Occipital lobe (tissue), 1 donor: ENCODE measurements at regions not wholly inside any gene's neighbourhood (a gene's known extent, or its start where the extent isn't known, plus 50 kb on each side); places are given as distances from the start of the nearest gene placed in this dataset.

Experiments
- DNase-seq: peaks from one replicate; lab custom pipeline; 2025; lab: John Stamatoyannopoulos, UW

- DNase-seq = no peak
Observed at GRCh38 chrY:15402451-15402850, 878.1 kb downstream of the NLGN4Y start.

DNA sequence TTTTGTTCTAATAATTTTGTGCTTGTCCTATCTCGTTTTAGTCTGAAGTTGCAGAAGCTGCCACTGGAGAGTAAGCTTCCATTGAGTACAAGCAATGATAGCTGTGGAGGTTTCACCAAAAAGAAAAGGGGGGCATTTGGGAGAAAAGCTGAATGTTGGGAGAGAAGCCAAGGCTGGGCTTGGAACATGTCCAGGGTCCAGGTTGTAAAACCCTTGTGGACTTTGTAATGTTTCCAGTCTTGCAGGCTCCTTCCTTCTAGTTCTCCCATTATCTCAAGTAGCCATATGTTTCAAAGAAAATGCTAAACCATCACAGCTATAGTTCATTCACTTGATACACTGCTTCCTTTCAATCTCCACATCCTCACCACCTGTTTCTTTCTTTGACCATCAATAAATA, 880.2 kb downstream of the NLGN4Y start:
- no peak for DNase-seq

GRCh38 chrY:15415165-15415564, 890.8 kb downstream of the NLGN4Y start:
- DNase-seq = no peak

GRCh38 chrY:15418613-15419012, 894.3 kb downstream of the NLGN4Y start:
- DNase-seq = no peak

- peak; percentile 0 for DNase-seq
Observed at GRCh38 chrY:15424665-15425132, 900.4 kb downstream of the NLGN4Y start.

GRCh38 chrY:15440021-15440695, 915.8 kb downstream of the NLGN4Y start:
- DNase-seq = no peak

DNA sequence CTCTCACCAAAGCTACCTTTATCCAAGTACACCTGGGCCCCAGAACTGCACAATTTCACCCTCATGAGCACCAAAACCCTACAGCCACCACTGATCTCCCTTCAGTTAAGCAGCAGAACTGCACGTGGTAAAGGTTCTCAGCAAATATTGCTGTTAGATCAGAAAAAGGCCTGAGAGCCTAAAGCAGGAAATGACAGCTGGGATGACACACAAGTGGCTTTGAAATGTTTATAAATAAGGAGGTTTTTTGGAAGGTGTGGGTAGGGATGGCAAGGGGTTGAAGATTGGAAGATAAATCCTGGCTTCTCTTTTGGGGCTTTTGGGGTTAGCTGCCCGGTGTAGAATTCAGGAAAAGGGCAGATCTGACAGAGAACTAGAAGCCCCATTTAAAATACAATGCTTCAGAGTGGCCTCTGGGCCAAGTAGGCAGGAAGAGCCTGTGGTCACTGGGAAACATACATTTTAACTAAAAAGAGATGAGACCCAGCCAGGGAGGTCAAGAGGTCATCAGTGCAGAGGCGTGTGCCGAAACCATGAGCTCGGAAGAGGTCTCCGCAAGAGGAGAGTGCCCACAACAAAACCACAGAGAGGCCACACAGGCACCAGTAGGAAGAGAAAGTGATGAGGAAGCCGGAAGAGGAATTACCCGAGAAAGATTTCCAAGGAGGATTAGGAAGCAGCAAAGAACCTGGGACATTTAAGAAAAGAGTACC, 916.5 kb downstream of the NLGN4Y start:
- DNase-seq = no peak

DNA sequence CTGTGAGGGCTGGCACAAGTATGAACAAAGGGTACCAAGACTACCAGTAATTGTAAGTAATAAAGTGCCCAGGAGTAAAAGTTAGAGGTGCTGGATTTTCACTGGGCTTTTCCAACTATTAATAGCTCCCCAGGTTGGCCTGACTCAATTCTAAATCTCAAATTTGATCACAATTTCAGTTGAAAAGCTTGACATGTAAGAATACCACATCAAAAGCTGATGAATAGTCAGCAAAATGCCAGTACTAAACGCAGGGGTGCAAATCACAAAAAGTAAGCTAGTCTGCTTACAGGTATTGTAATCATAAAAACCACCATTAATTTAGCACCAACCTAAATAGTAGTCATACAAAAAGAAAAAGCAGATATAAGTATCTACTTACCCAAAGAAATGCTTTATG, 917.5 kb downstream of the NLGN4Y start:
- no peak for DNase-seq

GRCh38 chrY:15445871-15446270, 921.5 kb downstream of the NLGN4Y start:
- DNase-seq = no peak

- DNase-seq = no peak
Observed at GRCh38 chrY:15446861-15447260, 922.5 kb downstream of the NLGN4Y start.

DNA sequence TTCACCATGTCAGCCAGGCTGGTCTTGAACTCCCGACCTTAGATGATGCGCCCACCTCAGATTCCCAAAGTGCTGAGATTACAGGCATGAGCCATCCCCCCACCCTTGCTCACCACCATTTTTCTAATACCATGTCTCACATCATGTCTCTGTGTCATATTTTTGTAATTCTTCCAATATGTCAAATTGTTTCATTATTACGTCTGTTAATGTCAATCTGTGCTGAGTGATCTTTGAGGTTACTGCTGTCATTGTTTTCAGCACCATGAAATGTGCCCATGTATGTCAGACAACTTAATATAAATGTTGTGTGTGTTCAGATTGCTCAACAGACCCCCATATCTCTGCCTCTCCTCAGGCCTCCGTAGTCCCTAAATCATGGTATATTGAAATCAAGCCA, 923.6 kb downstream of the NLGN4Y start:
- no peak for DNase-seq

- no peak for DNase-seq
Observed at GRCh38 chrY:15455133-15455937, 931.0 kb downstream of the NLGN4Y start.

DNA sequence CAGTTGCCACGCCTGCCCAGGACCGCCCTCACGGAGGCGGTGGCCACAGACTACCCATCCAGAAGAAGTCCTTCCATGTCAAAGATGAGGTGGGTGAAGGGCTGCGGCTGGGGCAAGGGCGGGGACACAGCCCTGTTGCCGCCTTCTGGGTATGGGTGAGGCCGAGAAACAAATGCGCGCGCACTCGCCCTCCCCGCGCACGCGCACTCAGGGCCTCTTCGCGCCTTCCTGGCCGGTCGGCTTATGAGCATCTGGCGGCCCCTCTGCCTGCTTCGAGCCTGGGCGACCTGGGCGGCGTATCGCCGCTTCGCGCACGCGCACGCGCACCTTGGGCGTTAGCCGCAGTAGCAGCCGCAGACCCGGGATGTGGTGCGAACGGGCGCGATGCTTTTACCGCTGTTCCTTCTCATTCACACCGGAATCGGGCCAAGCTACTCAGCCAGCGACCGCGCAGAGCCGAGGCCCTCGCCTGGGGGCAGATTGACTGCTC, 931.7 kb downstream of the NLGN4Y start:
- peak; percentile 8 for DNase-seq

DNA sequence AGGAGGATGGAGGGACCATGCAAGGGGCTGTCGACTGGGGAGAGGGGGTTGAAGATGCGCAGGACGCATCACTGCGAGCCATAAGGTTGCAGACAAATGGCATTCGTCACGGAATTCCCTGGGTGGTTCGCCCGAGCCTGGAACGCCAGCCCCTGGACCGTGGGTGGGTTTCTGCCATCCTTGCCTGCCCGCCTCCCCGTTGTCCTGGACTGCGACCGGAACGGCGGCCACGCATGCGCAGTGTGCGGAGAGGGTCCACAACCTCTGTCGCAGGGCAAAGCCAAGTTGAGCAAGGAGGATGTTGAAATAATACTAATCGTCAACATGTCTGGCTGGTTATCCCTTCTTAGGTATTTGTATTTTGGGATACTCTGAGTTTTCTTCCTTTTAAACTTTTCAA, 932.2 kb downstream of the NLGN4Y start:
- DNase-seq = no peak

- DNase-seq = no peak
Observed at GRCh38 chrY:15457682-15458081, 933.4 kb downstream of the NLGN4Y start.

GRCh38 chrY:15458426-15458825, 934.1 kb downstream of the NLGN4Y start:
- DNase-seq = no peak

- DNase-seq = no peak
Observed at GRCh38 chrY:15465880-15466279, 941.6 kb downstream of the NLGN4Y start.

- no peak for DNase-seq
Observed at GRCh38 chrY:15466891-15467290, 942.6 kb downstream of the NLGN4Y start.

DNA sequence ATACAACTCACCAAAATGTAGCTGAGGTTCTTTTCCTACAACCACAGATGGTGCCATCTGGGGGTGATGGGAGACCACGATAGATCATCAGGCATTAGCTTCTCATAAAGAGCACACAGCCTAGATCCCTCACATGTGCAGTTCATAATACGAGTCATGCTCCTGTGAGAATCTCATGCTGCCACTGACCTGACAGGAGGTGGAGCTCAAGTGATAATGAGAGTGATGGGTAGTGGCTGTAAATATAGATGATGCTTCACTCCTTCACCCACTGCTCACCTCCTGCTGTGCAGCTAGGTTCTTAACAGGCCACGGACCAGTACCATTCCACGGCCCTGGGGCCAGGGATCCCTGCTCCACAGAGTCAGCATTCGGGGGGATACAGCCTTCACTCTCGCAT, 943.8 kb downstream of the NLGN4Y start:
- no peak for DNase-seq

DNA sequence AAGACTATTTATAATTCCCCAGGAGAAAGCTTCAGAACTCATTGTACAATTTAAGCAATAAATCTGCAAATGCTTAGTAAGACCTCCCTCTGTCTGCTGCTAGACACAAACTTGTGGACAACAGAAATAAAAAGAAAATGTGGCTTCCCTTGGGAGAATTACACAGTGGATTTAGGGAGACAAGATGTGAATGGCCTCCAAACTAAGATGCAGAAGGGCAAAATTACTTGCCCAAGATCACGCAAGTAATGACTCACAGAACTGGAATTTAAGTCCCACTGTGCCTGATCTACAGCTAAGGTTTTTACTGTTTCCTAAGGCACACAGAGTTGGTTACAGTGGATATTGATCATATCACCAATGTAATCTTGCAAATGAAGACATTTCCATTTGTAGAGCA, 947.0 kb downstream of the NLGN4Y start:
- no peak for DNase-seq

DNA sequence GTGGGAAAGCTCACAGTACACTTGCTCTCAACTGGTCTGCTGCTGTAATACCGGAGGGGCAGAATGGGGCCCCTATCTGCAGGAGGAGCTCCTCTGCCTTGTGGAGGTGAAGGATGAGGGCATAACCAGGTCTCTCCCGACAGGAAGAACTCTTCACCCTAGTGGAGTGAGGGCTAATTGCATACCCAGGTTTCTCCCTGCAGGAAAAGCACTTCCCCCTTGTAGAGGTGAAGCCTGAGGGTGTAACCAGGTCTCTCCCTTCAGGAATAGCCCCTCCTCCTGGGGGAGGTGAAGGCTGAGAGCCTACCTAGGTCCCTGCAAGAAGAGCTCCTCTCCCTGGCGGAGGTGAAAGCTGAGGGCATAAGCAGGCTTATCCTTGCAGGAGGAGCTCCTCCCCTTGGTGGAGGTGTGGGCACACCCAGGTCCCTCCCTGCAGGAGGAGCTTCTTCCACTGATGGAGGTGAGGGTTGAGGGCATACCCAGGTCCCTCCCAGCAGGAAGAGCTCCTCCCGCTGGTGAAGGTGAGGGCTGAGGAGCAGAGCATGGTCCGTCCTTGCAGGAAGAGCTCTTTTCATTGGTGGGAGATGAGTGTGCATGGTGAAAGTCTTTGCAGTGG, 954.1 kb downstream of the NLGN4Y start:
- DNase-seq = no peak

GRCh38 chrY:15500536-15500935, 976.2 kb downstream of the NLGN4Y start:
- DNase-seq = no peak
